DMS114 treated with DMSO at 0.1 percent for 48 hours (cell line): ENCODE measurements at regions not wholly inside any gene's neighbourhood (a gene's known extent, or its start where the extent isn't known, plus 50 kb on each side); places are given as distances from the start of the nearest gene placed in this dataset.
"Not testable (repeated sequence)": the region's sequence is repeated elsewhere in the genome, so short reads cannot be mapped to it uniquely, and the experiment has no call there.

Source experiments
- DNase-seq: peaks from one replicate; lab custom pipeline; 2025; ENCODE audit not compliant: unreplicated experiment; lab: John Stamatoyannopoulos, UW

DNA sequence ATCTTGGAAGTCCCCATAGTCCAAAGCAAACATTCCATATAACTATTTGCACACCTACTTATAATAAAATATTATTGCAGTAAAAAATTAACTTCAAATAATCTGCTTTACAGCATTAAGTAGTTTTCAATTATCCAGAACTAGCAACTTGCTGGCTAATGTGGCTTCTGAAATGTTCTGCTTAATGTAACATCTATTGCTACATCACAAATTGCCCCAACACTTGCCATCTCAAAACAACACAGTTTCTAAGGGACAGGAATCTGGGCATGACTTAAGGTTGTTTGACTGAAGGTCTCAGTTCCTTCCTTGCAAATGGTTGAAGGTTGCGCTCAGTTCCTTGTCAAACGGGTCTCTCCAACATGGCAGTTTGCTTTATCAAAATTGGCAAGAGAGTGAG, 378.5 kb upstream of the SEMA3C start:
- no peak for DNase-seq

DNA sequence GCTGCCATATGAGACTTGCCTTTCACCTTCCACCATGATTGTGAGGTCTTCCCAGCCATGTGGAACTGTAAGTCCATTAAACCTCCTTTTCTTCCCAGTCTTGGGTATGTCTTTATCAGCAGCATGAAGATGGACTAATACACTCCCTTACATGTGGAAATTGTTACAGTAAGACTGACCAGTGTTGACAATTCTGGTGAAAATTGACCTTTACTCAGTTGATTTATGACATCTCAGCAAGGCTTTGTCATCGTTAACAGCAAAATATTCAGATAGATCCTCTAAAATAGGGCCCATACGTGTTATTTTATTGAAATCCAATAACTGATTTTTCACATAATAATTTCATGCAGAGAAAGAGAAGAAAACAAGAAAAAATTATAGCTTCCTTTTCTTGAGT, 377.9 kb upstream of the SEMA3C start:
- no peak for DNase-seq

DNA sequence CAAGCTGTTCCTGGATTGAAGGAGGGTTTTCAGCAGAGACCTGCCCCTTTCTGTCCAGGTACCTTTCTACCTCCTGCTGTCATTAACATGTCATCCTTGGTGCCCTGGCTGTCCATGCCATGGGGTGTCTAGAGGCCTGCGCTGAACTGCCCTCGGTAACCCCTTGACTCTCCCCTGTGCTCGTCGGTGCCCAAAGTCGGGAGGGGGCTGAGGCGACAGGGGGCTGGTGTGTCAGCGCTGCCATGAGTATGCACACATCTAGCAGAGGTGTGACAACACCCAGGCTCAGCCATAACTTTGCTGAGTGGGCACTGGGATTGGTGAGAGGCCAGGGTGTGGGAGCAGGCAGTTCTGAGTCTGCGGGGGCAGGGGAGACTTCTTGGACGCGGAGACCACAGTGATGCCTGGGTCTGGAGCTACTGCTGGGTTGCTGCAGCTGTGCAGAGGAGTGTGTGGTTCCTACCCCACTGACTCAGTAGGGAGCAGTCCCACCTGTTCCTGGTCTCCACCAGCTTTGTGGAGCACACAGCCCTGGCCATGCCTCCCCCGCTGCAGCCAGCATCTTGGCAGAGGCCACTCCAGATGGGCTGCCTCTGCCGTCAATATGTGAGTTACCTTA, 376.2 kb upstream of the SEMA3C start:
- DNase-seq = no peak

DNA sequence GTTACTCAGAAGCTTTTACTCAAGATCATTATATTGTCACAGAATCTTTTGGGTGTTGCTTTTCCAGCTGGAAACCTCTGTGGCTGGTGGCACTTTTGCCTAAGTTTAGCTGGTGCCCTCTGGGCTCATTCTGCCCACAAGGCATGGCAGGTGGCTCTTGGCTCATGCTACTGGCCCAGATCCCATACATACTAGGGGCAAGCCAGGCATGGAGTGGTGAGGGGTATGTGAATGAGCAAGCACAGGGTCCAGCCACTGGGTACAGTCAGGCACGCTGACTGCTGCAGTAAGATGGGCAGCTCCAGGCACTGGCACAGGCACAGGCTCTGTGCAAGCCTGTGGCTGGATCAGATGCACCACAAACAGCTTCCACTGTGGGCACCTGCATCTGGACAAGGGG, 375.0 kb upstream of the SEMA3C start:
- DNase-seq = no peak

DNA sequence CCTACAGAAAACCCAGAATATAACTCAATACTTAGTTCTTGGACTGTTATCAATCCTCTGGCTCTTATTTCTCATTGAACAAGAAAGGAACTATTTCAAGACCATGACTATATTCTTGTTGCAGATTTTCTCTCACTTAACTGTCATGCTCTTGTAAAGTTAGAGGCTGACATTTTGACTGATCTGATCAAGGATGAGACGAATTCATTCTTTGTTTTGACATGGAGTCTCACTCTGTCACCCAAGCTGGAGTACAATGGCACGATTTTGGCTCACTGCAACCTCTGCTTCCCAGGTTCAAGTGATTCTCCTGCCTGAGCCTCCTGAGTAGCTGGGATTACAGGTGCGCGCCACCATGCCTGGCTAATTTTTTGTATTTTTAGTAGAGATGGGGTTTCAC, 367.9 kb upstream of the SEMA3C start:
- DNase-seq = not testable (repeated sequence)

DNA sequence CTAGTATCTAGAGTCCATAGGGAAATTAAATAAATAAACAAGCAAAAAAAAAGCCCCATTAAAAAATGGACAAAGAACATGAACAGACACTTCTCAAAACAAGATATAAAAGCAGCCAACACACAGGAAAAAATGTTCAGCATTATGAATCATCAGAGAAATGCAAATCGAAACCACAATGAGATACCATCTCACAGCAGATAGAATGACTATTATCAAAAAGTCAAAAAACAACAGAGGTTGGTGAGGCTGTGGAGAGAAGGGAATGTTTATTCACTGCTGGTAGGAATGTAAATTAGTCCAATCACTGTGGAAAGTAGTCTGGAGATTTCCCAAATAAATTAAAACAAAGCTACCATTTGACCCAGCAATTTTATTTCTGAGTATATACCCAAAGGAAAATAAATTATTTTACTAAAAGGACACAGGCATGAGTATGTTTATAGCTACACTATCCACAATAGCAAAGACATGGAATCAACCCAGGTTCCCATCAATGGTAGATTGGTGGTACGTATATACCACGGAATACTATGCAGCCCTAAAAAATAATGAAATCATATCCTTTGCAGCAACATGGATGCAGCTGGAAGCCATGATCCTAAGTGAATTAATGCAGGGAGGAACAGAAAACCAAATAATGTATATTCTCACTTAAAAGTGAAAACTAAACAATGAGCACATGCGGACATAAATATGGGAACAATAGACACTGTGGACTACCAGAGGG, 366.5 kb upstream of the SEMA3C start:
- no peak for DNase-seq

DNA sequence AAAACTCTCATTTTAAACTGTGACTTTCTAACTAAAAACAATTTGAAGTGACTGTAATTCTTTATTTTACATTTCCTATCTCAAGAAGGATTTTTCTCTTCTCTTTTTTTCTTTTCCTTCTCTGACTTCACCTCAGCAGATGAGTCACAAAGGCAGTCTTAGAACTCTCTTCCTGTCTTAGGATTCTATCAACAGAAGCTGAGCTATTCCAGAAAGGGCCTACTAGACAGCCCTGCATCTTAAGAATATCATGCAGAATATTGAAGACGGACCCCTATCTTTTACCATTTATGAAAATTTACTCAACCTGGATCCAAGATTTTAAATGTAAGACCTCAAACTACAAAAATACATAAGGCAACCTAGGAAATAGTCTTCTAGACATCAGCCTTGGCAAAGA, 365.7 kb upstream of the SEMA3C start:
- no peak for DNase-seq

DNA sequence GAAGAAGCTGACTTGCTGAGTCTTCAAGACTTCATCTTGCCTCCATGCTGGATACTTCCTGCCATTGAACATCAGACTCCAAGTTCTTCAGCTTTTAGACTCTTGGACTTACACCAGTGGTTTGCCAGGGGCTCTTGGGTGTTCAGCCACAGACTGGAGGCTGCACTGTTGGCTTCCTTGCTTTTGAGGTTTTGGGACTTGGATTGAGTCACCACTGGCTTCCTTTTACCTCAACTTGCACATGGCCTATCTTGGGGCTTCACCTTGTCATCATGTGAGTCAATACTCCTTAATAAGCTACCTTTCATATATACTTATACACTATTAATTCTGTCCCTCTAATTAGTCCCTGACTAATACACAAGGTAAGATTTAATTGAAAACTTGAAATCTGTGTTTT, 361.7 kb upstream of the SEMA3C start:
- DNase-seq = no peak

DNA sequence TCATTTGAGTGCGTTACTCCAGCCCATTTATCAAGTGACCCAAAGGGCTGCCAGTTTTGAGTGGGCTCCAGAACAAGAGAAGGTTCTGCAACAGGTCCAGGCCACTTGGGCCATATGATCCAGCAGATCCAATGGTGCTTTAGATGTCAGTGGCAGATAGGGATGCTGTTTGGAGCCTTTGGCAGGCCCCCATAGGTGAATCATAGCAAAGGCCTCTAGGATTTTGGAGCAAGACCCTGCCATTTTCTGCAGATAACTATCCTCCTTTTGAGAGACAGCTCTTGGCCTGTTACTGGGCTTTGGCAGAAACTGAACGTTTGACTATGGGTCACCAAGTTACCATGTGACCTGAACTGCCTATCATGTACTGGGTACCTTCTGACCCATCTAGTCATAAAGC, 358.8 kb upstream of the SEMA3C start:
- DNase-seq = no peak

DNA sequence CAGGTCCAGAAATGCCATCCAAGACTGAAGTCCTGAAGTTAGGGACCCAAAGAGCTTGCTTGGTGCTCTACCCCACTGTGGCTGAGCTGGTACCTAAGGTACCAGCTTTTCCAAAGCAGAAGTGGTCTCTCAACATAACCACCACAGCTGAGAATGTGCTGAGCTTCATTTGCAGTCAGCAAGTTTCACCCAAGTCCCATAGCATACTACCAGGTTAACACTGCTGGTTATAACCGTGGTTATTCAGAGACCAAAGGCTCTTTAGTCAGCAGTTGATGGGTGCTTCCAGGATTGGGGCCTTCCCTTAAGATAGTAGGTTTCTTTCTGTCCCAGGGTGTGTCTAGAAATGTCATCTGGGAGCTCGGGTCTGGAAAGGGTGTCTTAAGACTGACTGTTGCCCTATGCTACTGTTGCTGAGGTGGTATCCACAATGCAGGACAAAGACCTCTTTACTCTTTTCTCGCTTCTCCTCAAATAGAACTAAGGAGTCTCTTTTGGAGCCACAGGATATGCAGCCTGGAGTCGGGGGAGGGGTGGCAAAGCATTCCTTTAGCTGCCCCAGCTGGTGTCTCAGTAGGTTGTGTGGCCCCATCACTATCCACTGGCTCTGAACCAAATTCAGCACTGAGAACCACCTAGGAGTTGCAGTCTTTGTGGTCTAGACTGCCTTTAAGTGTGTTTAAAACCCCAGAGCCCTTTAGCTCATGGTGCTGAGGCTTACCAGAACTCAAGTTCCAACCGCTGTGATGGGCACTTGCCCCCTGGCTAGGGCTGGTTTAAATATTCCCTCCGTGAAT, 354.9 kb upstream of the SEMA3C start:
- no peak for DNase-seq

DNA sequence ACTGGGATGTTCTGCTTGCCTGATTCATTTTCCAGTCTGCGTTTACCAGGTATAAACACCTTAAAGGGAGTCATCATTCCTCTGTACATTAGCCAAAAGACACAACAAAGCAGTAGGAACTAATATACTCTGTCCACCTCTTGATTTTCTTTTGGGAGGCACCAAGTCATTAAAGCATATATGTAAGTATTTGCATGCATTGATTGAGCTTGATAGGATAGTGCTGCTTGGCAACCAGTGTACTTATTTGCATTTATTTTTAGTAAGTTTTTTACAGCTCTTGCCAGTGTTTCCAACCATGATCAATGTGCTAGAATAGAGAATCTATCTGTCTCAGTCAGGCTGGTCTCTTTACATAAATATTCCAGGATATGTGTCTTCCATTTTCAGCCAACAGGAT, 353.3 kb upstream of the SEMA3C start:
- no peak for DNase-seq

DNA sequence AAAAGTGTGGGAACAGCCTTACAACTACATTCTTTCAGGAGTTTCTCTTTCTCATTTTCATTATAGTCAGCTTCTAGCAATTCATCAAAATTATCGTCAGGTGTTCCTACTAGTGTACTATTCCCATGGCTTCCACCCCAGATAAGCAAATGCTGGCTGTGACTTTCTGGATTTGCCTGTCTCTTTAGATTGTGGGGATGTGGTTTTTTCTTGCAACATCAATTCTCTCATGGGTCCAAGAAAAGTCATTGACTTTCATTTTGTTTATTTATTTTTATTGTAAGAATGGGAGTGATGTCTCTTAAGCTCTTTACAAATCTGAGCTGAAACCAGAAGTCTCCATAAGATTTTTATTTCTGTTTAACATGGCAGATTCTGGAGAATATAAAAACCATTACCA, 349.7 kb upstream of the SEMA3C start:
- no peak for DNase-seq

DNA sequence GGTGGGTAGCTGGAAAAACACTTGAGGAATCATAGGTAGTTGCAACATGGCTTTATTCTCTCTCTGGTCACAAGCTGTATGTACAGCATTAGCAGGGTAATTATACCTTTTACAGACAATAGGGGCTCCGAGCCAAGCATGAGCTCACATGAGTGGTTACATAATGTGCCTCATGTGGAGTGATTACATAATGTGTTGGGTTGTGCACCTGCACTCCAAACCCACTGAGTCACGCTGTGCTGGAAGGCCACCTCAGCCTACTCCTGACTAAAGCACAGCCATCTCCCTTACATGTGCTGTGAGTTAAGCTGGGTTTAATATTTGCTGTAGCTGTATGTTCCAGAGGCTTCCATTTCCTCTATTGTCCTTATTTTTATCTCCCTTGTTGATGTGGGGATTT, 348.7 kb upstream of the SEMA3C start:
- no peak for DNase-seq

DNA sequence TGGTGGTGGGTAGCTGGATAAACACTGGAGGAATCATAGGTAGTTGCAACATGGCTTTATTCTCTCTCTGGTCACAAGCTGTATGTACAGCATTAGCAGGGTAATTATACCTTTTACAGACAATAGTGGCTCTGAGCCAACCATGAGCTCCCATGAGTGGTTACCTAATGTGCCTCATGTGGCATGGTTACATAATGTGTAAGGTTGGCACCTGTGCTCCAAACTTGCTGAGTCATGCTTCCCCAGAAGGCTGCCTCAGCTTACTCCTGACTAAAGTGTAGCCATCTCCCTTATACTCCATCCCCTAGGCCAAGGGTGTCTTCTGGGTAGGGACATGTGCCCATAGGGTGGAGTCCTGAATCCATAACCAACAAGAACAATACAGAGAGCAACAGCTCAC, 345.3 kb upstream of the SEMA3C start:
- DNase-seq = no peak

DNA sequence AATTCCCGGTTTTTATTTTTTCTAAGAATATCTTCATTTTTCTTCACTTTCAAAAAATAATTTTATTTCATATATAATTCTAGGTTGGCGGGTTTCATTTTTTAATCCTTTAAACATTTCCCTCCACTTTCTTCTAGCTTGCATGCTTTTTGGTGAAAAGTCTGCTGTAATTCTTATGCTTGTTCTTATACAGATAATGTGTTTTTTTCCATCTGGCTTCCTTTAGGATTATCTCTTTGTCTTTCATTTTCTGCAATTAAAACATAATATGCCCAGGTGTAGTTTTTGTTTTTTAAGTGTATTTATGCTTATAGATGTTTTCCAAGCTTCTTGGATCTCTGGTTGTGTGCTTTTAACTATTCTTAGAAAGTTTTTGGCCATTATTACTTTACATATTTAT, 341.3 kb upstream of the SEMA3C start:
- DNase-seq = no peak

DNA sequence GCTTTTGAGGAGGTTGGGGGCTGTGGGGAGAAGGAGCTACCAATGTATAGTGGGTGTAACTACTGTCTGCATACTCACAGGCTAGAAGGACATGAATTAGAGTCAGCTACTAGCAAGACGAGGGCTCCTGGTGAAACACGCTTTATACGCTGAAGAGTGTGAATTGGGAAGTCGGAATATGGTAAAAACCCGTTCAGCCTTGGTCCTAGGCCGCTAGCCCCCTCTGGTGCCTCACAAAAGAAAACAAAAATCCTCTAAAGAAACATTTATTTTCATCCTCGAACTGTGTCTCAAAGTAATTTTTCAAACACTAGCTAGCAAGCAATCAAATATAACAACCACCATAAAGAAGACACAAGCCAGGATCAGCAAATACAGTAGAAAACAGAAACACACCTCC, 338.1 kb upstream of the SEMA3C start:
- peak; percentile 33 for DNase-seq

DNA sequence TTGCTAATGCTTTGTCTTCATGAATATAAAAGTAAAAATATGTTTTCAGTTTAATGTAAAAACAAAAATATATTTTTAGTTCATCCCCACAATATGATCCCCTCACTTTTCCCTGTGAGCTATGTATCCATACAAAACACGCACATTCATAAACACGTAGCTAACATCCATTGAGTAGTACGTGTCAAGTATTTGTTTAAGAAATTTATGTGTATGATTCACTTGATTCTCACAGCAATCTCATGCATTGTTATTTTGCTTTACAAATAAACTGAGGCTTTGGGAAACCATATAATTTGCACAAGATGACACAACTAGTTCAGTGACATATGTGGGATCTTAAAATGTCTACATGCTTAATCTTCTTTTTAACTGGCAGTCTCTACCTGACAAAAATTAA, 329.6 kb upstream of the SEMA3C start:
- DNase-seq = no peak

DNA sequence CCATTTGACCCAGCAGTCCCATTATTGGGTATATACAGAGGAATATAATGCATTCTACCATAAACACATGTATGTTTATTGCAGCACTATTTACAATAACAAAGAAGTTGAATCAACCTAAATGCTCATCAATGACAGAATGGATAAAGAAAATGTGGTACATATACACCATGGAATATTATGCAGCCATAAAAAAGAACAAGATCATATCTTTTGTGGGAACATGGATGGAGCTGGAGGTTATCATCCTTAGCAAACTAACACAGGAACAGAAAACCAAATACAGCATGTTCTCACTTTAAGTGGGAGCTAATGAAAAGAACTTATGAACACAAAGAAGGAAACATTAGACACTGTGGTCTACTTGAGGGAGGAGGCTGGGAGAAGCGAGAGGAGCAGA, 328.5 kb upstream of the SEMA3C start:
- not testable (repeated sequence) for DNase-seq

DNA sequence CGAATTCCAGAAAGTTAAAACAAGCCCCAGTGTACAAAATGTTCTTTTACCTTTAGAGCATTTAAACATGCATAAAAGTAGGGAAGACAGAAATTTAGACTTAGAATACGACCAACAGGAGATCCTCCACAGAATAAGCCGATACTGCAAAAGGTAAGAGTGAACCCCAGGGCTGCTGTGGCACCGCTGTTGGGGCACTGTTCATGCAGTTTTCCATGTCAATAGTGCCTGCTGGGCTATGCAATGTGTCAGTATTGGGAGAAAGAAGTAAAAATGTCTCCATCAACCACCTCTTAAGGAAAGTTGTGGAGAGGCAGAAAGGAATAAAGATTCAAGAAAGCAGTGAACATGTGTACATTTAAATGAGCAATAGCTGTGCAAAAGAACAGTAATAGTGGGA, 326.5 kb upstream of the SEMA3C start:
- no peak for DNase-seq

DNA sequence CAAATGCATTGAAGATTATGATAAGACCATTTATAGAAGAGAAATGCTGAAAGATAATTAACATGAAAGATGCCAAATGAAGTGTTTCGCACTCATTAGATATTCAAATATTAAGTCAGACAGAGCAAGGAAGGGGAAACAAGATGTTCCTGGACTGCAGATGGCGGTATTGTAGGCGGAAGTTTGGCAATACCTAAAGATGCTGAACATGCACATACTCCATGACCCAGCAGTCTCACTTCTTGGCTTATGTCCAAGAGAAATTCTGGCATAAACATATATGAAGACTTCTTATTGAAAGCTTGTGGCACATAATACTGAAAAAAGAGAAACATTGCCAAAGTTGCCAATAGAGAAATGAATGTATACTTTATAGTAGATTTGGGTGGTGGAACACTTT, 325.4 kb upstream of the SEMA3C start:
- no peak for DNase-seq

DNA sequence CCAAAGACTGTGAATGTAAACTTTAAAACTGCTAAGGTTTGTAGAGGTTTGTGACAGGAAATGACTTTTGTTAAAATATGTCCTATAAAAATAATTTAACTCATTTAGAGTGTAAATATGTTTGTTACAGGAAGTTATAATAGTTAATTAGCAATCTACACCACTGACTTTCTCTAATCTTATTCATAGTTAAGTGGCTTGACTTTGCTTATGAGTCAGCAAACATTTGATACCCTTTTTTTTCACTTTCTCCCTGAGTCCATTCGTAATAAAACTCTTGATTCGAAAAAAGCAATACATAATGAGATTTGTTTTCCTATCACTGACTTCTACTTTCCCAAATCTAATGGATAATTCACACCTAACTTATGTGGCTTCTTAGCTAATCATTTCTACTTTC, 317.7 kb upstream of the SEMA3C start:
- no peak for DNase-seq

DNA sequence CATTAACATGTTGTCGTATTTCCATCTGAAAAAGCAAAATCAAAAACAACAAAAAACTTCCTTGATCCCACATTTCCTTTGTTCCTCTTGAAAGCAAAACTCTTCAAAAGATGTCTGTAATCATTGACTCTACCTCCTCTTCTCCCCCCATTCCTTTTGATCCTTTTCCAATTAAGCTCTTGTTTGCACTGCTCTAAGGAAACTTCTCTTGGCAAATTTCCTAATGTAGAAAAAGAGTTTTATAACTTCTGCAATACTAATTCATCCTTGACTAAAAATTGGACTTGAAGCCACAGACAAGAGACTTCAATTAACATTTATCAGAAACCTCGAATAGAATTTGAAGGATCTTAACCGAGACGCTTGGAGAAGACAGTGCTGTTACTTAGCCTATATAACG, 317.1 kb upstream of the SEMA3C start:
- no peak for DNase-seq
